DMS79 treated with DMSO at 0.1 percent for 48 hours (cell line): ENCODE measurements at regions not wholly inside any gene's neighbourhood (a gene's known extent, or its start where the extent isn't known, plus 50 kb on each side); places are given as distances from the start of the nearest gene placed in this dataset.
"Not testable (repeated sequence)": the region's sequence is repeated elsewhere in the genome, so short reads cannot be mapped to it uniquely, and the experiment has no call there.

ENCODE experiments used
- DNase-seq: peaks from one replicate; lab custom pipeline; 2025; lab: John Stamatoyannopoulos, UW

- DNase-seq = not testable (repeated sequence)
Measured at GRCh38 chr2:55124682-55125081, 74.4 kb upstream of the RTN4 start.

- no peak for DNase-seq
Measured at GRCh38 chr2:55123851-55124269, 73.6 kb upstream of the RTN4 start.

DNA sequence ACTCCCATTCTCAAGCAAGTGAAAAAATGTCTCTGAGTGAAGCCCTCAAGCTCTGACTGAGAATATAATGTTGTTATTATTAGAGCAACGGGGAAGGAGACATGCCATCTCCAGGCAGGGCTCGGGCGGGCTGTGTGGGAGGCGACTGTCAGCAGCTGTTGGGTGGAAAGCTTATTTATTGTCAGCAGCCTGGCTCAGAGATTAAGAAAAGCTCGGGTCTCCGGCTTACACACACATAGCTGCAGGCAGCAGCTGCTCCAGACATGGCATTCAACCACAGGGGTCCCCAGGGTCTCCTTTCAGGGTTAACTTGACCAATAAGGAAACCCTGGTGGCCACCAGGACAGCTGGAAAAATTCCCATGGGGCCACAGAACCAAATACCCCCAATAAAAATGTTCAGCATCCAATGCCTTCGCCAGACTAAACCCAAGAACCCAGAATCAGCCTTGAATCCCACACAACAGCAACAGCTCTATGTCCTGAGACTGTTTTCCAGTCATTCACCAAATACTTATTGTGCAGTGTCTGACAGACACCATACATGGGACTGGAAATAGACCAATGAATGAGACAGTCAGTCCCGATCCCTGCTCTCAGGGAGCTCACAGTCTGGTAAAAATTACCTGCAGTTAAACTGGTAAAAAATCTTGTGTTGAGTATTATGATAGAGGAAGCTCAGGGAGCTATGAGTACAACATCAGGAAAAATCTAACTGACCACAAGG is 70.5 kb upstream of the RTN4 start:
- no peak for DNase-seq

GRCh38 chr2:55119711-55120487 is 69.6 kb upstream of the RTN4 start:
- no peak for DNase-seq

DNA sequence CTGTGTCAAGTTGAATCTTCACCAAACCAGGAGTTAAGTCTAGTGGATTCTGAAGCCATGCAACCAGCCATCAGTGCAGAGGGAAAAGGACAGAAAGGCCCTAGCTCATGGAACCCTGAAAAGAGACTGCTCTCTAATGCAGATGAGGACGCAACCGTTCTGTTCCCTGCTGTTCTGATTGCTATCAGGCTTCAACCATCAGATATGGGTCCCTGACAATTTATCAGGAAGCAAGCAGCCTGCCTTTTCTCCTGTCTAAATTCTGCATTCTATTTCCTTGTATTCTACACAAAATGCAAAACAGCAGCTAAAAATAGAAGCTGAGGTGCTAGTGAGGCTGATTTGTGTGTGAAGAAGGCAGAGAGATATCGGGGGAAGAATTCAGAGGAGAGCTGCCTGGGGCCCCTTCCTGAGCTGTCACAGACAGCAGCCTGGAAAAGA is 68.4 kb upstream of the RTN4 start:
- no peak for DNase-seq

DNA sequence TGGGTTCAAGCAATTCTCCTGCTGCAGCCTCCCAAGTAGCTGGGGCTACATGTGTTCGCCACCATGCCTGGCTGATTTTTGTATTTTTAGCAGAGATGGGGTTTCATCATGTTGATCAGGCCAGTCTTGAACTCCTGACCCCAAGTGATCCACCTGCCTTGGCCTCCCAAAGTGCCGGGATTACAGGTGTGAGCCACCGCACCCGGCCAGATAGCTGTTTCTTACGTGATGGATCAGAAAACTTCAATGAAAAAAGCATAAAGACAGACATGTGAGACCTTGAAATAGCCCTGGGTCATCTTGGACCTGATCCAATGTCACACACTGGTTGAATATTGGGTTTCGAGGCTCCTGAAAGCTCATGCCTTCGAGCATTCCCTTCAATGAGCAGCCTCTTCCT is 66.7 kb upstream of the RTN4 start:
- DNase-seq = no peak

GRCh38 chr2:55116598-55116964 is 66.3 kb upstream of the RTN4 start:
- no peak for DNase-seq

GRCh38 chr2:55115761-55116597 is 65.7 kb upstream of the RTN4 start:
- DNase-seq = no peak

GRCh38 chr2:55114597-55114996 is 64.3 kb upstream of the RTN4 start:
- DNase-seq = no peak

DNA sequence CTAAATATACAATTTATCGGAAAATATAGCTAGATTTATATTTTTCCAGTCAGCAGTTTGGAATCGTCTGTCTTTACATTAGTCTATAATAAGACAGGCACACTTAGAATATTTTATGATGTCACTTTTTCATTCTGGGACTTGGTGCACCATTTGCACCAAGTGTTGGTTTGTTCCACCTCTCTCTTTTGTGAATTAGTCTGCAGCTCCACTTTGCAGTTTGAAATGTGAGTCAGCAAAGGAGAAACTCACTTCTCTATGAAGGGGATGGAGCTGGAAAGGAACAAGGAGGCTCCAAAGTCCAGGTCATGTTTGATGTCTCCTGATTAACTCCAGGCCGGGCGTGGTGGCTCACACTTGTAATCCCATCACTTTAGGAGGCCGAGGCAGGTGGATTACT is 63.8 kb upstream of the RTN4 start:
- no peak for DNase-seq

DNA sequence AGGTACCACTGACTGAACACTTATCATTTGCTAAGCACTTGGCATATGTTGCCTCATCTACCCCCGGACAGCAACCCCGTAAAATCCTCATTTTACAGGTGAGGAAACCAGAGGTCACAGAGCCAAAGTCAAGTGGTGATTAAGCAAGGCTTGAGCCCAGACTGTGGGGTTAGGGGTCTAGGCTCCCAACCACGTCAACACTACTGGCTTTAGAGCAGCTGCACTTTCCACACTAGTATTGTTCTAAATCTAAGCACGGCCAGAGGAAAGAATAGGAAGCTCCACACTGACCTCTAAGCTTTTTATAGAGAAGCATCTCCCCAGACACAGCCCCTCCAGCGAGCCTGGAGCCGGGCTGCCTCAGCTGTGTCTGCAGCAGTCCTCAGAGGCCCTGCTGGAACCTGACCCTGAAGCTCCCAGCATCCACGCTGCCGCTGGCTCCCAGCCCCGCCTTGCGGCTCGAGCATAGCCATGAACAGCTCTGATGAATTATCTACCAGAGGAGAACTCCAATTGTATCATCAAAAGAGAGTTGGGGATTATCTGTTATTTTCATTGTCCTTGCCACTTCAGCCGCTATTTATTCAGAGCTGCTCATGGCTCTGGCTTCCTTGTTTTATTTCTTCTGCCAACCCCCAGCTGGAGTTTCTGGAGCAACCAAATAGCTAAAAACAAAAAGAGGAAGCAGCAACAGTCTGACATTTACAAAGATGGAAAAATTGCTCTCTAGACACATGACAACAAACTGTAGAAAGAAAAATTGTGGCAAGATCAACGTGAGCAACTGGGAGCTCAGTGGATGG is 62.2 kb upstream of the RTN4 start:
- peak; percentile 86 for DNase-seq

GRCh38 chr2:55111570-55112228 is 61.4 kb upstream of the RTN4 start:
- DNase-seq = peak; percentile 98

- DNase-seq = no peak
Measured at GRCh38 chr2:55111230-55111569, 60.9 kb upstream of the RTN4 start.

DNA sequence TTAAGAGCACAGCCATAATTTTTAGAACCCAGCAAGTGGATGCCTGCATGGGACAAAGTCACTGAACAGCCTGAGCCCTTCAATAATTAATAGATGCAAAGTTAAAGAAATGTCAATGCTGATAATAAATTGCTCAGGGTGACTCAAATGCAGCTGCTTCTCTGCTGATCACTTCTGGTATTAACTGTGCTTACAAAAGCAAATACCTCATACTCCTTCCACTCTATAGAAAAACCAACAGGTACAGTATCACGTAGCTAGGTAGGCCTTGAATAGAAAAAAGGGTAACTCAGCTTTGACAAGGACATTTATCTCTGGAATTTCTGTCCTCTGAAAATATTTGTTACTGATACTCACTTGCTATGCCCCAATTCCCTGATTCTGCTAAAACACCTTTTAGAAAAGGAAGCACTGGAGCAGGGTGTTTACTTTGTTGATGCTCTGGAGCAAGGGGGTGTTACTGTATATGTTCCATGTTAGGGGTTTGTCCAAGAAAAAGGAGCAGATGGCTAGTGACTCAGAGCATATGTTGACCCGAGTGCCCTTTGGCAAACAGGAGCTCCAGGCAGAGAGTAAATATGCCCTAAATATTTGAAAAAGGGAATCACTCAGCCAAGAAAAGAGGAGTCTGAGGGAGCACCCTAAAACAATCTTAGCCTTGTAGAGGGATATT is 59.1 kb upstream of the RTN4 start:
- peak; percentile 12 for DNase-seq

DNA sequence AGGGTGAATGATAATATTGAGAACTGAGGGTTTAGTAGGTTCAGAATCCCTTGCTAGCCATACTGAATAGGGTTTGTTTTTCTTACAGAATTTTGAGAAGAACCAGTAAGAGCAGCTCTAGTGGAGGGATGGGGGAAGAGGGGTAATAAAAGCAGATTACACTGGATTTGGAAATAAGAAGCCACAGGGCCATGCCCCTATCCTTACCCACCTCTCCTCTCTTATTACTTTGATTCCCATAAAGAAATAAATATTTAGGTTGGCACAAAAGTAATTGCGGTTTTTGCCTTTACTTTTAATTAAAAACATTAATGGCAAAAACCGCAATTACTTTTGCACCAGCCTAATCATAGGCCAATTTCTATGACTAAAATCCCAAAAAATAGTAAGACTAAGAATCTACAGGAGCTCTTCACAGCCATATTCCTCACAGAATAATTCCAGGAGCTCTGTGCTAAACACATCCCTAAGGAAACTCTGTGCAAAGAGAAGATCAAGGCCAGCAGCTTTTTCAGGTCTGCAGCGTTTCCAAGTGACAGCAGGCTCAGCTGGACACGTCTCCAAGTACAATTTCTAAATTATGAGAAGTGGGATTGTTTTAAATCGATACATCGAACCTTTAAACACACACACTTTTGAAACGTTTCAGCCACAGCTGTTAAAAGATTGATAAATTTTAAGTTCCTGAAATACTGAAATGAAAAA is 58.4 kb upstream of the RTN4 start:
- DNase-seq = no peak

DNA sequence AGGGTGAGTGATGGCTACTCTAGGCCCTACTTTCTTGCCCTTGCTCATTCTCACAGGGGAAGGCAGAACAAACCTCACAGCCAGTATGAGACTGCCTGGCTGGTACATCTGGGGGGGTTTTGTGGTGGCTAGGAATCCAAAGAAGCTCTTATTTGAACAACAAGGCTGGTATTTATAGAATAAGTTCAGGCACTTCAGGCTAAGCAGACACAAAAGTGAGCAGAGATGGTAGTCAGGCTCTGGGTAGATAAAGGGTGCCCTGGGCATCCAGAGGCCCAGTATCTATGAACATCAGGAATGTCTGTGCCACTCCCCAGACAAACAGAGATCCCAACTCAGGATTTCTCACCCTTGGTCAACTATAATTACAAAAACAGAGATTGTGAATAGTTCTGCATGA is 57.2 kb upstream of the RTN4 start:
- no peak for DNase-seq

DNA sequence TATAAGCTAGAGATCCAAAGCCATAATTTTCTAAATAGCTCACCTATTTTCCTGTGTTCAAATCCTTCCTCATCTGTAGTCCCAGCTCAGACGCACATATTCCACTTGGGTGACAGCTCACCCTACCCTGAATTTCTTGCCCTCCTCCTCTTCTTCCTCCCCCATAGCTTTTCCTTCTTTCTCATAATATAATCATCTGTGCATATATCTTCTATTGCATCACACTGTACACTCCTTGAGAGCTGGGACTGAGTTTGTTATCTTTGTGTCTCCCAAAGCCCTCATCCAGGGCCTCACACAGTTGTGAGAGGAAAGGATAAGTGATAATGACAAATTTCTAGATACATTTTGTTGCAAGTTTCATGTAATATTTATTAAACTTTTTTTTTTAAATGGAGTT is 55.9 kb upstream of the RTN4 start:
- no peak for DNase-seq

DNA sequence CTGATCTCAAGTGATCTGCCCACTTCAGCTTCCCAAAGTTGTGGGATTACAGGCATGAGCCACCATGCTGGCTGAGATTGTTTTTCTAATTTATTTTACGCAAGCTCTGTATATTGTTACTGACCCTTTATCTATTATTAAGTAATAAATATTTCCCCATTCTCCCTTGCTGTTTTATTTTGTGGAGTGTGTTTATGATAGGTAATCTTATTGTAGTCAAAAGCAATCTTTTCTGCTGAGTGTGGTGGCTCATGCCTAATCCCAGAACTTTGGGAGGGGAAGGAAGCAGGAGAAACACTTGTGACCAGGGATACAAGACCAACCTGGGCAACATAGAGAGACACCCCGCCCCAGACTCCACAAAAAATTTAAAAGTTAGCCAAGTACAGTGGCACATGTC is 55.2 kb upstream of the RTN4 start:
- DNase-seq = no peak

GRCh38 chr2:55103046-55103445 is 52.8 kb upstream of the RTN4 start:
- no peak for DNase-seq
